ENCODE measurements at regions not wholly inside any gene's neighbourhood (a gene's known extent, or its start where the extent isn't known, plus 50 kb on each side); places are given as distances from the start of the nearest gene placed in this dataset.

DNA sequence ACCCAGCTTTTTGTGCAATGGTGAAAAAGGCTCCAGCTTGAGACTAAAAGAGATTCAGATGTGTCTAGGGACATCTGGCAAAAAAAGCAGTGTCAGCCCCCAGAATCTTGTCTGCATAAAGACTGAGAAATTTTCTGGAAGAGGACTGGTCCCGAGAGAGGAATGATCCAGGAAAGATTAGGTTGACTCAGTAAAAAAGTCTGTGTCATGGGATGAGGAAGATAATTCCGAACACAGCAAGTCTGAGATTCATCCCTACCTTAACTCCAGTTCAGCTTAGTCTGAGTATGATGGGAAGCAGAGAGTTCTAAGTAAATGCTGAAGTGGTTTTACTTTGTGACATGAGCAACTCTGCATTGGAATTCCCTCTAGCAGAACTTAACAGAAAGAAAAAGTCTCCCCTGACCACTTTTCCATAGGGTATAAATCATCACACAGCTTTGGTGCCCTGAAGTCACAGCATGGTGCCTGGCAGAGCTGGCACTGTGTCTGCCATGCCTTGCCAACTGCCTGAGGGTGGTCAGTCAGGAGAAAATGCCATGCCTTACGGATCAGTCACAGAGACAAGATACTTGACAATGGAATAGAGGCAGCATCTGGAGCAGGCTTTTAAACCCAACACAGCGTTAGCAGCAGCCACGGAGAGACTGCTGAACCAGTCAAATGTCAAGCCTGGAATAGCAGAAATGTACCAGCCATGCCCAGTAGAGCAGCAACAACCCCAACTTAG, 153.4 kb downstream of the ZC3H11B start:
- WGBS, 2 experiments (ENCODE audit: extremely low coverage in 1 of 2, insufficient coverage in 1 of 2, insufficient read length in 1 of 2, insufficient replicate concordance in 2 of 2, low coverage in 1 of 2, low lambda C conversion rate in 2 of 2, missing lambda C conversion rate in 1 of 2): 79% methylated on average over 5 of the region's 5 CpGs; no CpG with 5 or more reads in 1 of the 2 experiments
- Histone ChIP-seq H2BK20ac (ENCODE audit: low read length) (no peak overlapping the region), H3K18ac (ENCODE audit: extremely low read depth, low read length) (no peak overlapping the region), H3K79me2 (ENCODE audit: control insufficient read depth in 1 of 2, insufficient read depth in 2 of 2, low read length in 2 of 2) (no peaks in the 10 kb centered on the region), H3K27ac (ENCODE audit: low read depth, low read length) (no peak overlapping the region), H2AK5ac (ENCODE audit: low read depth, low read length) (no peak overlapping the region), H3K79me1 (ENCODE audit: low read depth, low read length) (no peaks in the 10 kb centered on the region), H3K4me2 (ENCODE audit: insufficient read depth in 1 of 2, low read depth in 2 of 2, low read length in 2 of 2) (no peak overlapping the region), H3K9me3 (ENCODE audit: insufficient read depth in 2 of 2, low read depth in 1 of 2, low read length in 1 of 2) (no peaks in the 10 kb centered on the region), H2BK120ac (replicated peaks; ENCODE audit: low read depth, low read length) (no peak overlapping the region), H3K23me2 (ENCODE audit: low read depth, low read length) (no peaks in the 10 kb centered on the region), H4K91ac (replicated peaks; ENCODE audit: insufficient read length, low read length) (no peak overlapping the region), H3K4me1 (replicated peaks in 1 of 4; ENCODE audit: control insufficient read depth in 3 of 4, insufficient read depth in 4 of 4, low read length in 3 of 4) (no peaks in the 10 kb centered on the region), H2BK15ac (ENCODE audit: low read length) (no peak overlapping the region), H3K4ac (replicated peaks; ENCODE audit: insufficient read length, low read depth, low read length) (no peak overlapping the region), H3K27me3 (replicated peaks in 1 of 4; ENCODE audit: control insufficient read depth in 3 of 4, extremely low read depth in 1 of 4, insufficient read depth in 3 of 4, low read length in 3 of 4) (no peaks in the 10 kb centered on the region), H3K9ac (replicated peaks in 1 of 4; ENCODE audit: extremely low read depth in 1 of 4, low read depth in 3 of 4, low read length in 3 of 4) (no peak overlapping the region), H3K14ac (ENCODE audit: insufficient read length) (no peak overlapping the region), H2BK5ac (ENCODE audit: low read depth, low read length) (no peak overlapping the region), H3K23ac (ENCODE audit: insufficient read length) (no peak overlapping the region), H3K56ac (replicated peaks; ENCODE audit: insufficient read length, low read depth, low read length) (no peak overlapping the region), H4K8ac (ENCODE audit: extremely low read depth, insufficient read depth, low read length) (no peak overlapping the region), H3K4me3 (ENCODE audit: extremely low read depth in 1 of 4, insufficient read depth in 2 of 4, low read depth in 3 of 4, low read length in 4 of 4) (no peak overlapping the region), H4K5ac (ENCODE audit: insufficient read length, low read depth, low read length) (no peak overlapping the region), H3K36me3 (ENCODE audit: control insufficient read depth in 2 of 4, insufficient read depth in 4 of 4, low read length in 3 of 4) (no peaks in the 10 kb centered on the region), H2BK12ac (ENCODE audit: low read depth, low read length) (no peak overlapping the region; the same call in 1 of the 2 replicates), H2AFZ (ENCODE audit: low read length) (no peak overlapping the region), H4K20me1 (replicated peaks in 1 of 2; ENCODE audit: control insufficient read depth in 1 of 2, insufficient read depth in 2 of 2, low read length in 2 of 2) (no peaks in the 10 kb centered on the region)
- POLR2A ChIA-PET (ENCODE audit: partially characterized antibody): no interaction called here
- CTCF ChIA-PET (ENCODE audit: partially characterized antibody): no interaction called here
- no peak for DNase-seq (ENCODE audit: low read depth in 1 of 2, low spot score in 2 of 2)
- no peak for TF ChIP-seq CEBPB (IDR thresholded peaks at IDR 0.05; ENCODE audit: low read depth, low read length)
- FAIRE-seq: no peak
